ENCODE measurements at regions not wholly inside any gene's neighbourhood (a gene's known extent, or its start where the extent isn't known, plus 50 kb on each side); places are given as distances from the start of the nearest gene placed in this dataset.

GRCh38 chr9:118473521-118473920, 769.3 kb downstream of the TLR4 start:
- TF ChIP-seq EZH2 (IDR thresholded peaks at IDR 0.05) (no peak), FOXP2 (optimal IDR thresholded peaks at IDR 0.05; ENCODE audit: control extremely low read depth, extremely low read length, insufficient read depth) (no peak), POLR2AphosphoS5 (IDR thresholded peaks at IDR 0.05; ENCODE audit: borderline replicate concordance, low read depth, low read length) (no peak)
- H3K9me3 ChIP-seq (ENCODE audit: low read depth, low read length): no peaks in the 10 kb centered on the region
- no peaks in the 10 kb centered on the region for H3K36me3 ChIP-seq (ENCODE audit: insufficient read depth, low read length)
- no peak overlapping the region for H3K27ac ChIP-seq
- DNase-seq (ENCODE audit: low read depth, low spot score): no peak
- H3K9ac ChIP-seq (ENCODE audit: insufficient read length): no peak overlapping the region
- no peak overlapping the region for H3K4me3 ChIP-seq

- Histone ChIP-seq H3K9ac (ENCODE audit: insufficient read length) (no peak overlapping the region), H3K9me3 (ENCODE audit: low read depth, low read length) (no peaks in the 10 kb centered on the region), H3K27ac (no peak overlapping the region), H3K4me3 (no peak overlapping the region), H3K36me3 (ENCODE audit: insufficient read depth, low read length) (no peaks in the 10 kb centered on the region)
- TF ChIP-seq POLR2AphosphoS5 (IDR thresholded peaks at IDR 0.05; ENCODE audit: borderline replicate concordance, low read depth, low read length): no peak
- no peak for TF ChIP-seq FOXP2 (optimal IDR thresholded peaks at IDR 0.05; ENCODE audit: control extremely low read depth, extremely low read length, insufficient read depth)
- no peak for TF ChIP-seq EZH2 (IDR thresholded peaks at IDR 0.05)
- DNase-seq (ENCODE audit: low read depth, low spot score): no peak
Measured at GRCh38 chr9:118478752-118479151, 774.5 kb downstream of the TLR4 start.

GRCh38 chr9:118482306-118482705, 778.1 kb downstream of the TLR4 start:
- H3K9me3 ChIP-seq (ENCODE audit: low read depth, low read length): no peaks in the 10 kb centered on the region
- no peaks in the 10 kb centered on the region for H3K36me3 ChIP-seq (ENCODE audit: insufficient read depth, low read length)
- no peak overlapping the region for H3K4me3 ChIP-seq
- H3K9ac ChIP-seq (ENCODE audit: insufficient read length): no peak overlapping the region
- no peak for DNase-seq (ENCODE audit: low read depth, low spot score)
- TF ChIP-seq FOXP2 (optimal IDR thresholded peaks at IDR 0.05; ENCODE audit: control extremely low read depth, extremely low read length, insufficient read depth) (no peak), POLR2AphosphoS5 (IDR thresholded peaks at IDR 0.05; ENCODE audit: borderline replicate concordance, low read depth, low read length) (no peak), EZH2 (IDR thresholded peaks at IDR 0.05) (no peak)
- no peak overlapping the region for H3K27ac ChIP-seq

GRCh38 chr9:118483677-118484076, 779.5 kb downstream of the TLR4 start:
- TF ChIP-seq EZH2 (IDR thresholded peaks at IDR 0.05) (no peak), FOXP2 (optimal IDR thresholded peaks at IDR 0.05; ENCODE audit: control extremely low read depth, extremely low read length, insufficient read depth) (no peak), POLR2AphosphoS5 (IDR thresholded peaks at IDR 0.05; ENCODE audit: borderline replicate concordance, low read depth, low read length) (no peak)
- no peak for DNase-seq (ENCODE audit: low read depth, low spot score)

GRCh38 chr9:118503236-118503635, 799.0 kb downstream of the TLR4 start:
- Histone ChIP-seq H3K9me3 (ENCODE audit: low read depth, low read length) (no peaks in the 10 kb centered on the region), H3K4me3 (no peak overlapping the region), H3K9ac (ENCODE audit: insufficient read length) (no peak overlapping the region), H3K27ac (no peak overlapping the region), H3K36me3 (ENCODE audit: insufficient read depth, low read length) (no peaks in the 10 kb centered on the region)
- no peak for TF ChIP-seq POLR2AphosphoS5 (IDR thresholded peaks at IDR 0.05; ENCODE audit: borderline replicate concordance, low read depth, low read length)
- TF ChIP-seq FOXP2 (optimal IDR thresholded peaks at IDR 0.05; ENCODE audit: control extremely low read depth, extremely low read length, insufficient read depth): no peak
- no peak for TF ChIP-seq EZH2 (IDR thresholded peaks at IDR 0.05)
- DNase-seq (ENCODE audit: low read depth, low spot score): no peak

More at GRCh38 chr9:118483677-118484076, 779.5 kb downstream of the TLR4 start:
- Histone ChIP-seq H3K4me3 (no peak overlapping the region), H3K9me3 (ENCODE audit: low read depth, low read length) (no peaks in the 10 kb centered on the region), H3K27ac (no peak overlapping the region), H3K9ac (ENCODE audit: insufficient read length) (no peak overlapping the region), H3K36me3 (ENCODE audit: insufficient read depth, low read length) (no peaks in the 10 kb centered on the region)

- H3K9me3 ChIP-seq (ENCODE audit: low read depth, low read length): no peaks in the 10 kb centered on the region
- no peaks in the 10 kb centered on the region for H3K36me3 ChIP-seq (ENCODE audit: insufficient read depth, low read length)
- H3K9ac ChIP-seq (ENCODE audit: insufficient read length): no peak overlapping the region
- no peak overlapping the region for H3K4me3 ChIP-seq
- TF ChIP-seq POLR2AphosphoS5 (IDR thresholded peaks at IDR 0.05; ENCODE audit: borderline replicate concordance, low read depth, low read length) (no peak), FOXP2 (optimal IDR thresholded peaks at IDR 0.05; ENCODE audit: control extremely low read depth, extremely low read length, insufficient read depth) (no peak), EZH2 (IDR thresholded peaks at IDR 0.05) (no peak)
- DNase-seq (ENCODE audit: low read depth, low spot score): no peak
- H3K27ac ChIP-seq: no peak overlapping the region
Measured at GRCh38 chr9:118510711-118511110, 806.5 kb downstream of the TLR4 start.

- H3K4me3 ChIP-seq: no peak overlapping the region
- H3K27ac ChIP-seq: no peak overlapping the region
- no peak overlapping the region for H3K9ac ChIP-seq (ENCODE audit: insufficient read length)
- DNase-seq (ENCODE audit: low read depth, low spot score): no peak
- no peaks in the 10 kb centered on the region for H3K36me3 ChIP-seq (ENCODE audit: insufficient read depth, low read length)
- no peaks in the 10 kb centered on the region for H3K9me3 ChIP-seq (ENCODE audit: low read depth, low read length)
- TF ChIP-seq FOXP2 (optimal IDR thresholded peaks at IDR 0.05; ENCODE audit: control extremely low read depth, extremely low read length, insufficient read depth) (no peak), EZH2 (IDR thresholded peaks at IDR 0.05) (no peak), POLR2AphosphoS5 (IDR thresholded peaks at IDR 0.05; ENCODE audit: borderline replicate concordance, low read depth, low read length) (no peak)
Measured at GRCh38 chr9:118515947-118516346, 811.7 kb downstream of the TLR4 start.

- H3K4me3 ChIP-seq: no peak overlapping the region
- no peak for DNase-seq (ENCODE audit: low read depth, low spot score)
- H3K36me3 ChIP-seq (ENCODE audit: insufficient read depth, low read length): no peaks in the 10 kb centered on the region
- H3K27ac ChIP-seq: no peak overlapping the region
- H3K9me3 ChIP-seq (ENCODE audit: low read depth, low read length): no peaks in the 10 kb centered on the region
- H3K9ac ChIP-seq (ENCODE audit: insufficient read length): no peak overlapping the region
- TF ChIP-seq POLR2AphosphoS5 (IDR thresholded peaks at IDR 0.05; ENCODE audit: borderline replicate concordance, low read depth, low read length): no peak
- TF ChIP-seq FOXP2 (optimal IDR thresholded peaks at IDR 0.05; ENCODE audit: control extremely low read depth, extremely low read length, insufficient read depth): no peak
- TF ChIP-seq EZH2 (IDR thresholded peaks at IDR 0.05): no peak
Measured at GRCh38 chr9:118521261-118521660, 817.1 kb downstream of the TLR4 start.

Measured in SK-N-MC (cell line).